ENCODE measurements at regions not wholly inside any gene's neighbourhood (a gene's known extent, or its start where the extent isn't known, plus 50 kb on each side); places are given as distances from the start of the nearest gene placed in this dataset.

GRCh38 chr16:13643412-13643811 is 276.5 kb upstream of the ERCC4 start:
- TF ChIP-seq, protein P1, sequence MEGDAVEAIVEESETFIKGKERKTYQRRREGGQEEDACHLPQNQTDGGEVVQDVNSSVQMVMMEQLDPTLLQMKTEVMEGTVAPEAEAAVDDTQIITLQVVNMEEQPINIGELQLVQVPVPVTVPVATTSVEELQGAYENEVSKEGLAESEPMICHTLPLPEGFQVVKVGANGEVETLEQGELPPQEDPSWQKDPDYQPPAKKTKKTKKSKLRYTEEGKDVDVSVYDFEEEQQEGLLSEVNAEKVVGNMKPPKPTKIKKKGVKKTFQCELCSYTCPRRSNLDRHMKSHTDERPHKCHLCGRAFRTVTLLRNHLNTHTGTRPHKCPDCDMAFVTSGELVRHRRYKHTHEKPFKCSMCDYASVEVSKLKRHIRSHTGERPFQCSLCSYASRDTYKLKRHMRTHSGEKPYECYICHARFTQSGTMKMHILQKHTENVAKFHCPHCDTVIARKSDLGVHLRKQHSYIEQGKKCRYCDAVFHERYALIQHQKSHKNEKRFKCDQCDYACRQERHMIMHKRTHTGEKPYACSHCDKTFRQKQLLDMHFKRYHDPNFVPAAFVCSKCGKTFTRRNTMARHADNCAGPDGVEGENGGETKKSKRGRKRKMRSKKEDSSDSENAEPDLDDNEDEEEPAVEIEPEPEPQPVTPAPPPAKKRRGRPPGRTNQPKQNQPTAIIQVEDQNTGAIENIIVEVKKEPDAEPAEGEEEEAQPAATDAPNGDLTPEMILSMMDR (IDR thresholded peaks at IDR 0.05) = no peak
- TF ChIP-seq POLR2A (IDR thresholded peaks at IDR 0.05) (no peak), EP300 (IDR thresholded peaks at IDR 0.05) (no peak)

Measured in sigmoid colon (tissue), 4 donors.